HG02763 (cell line): ENCODE measurements at regions not wholly inside any gene's neighbourhood (a gene's known extent, or its start where the extent isn't known, plus 50 kb on each side); places are given as distances from the start of the nearest gene placed in this dataset.
"Not testable (repeated sequence)": the region's sequence is repeated elsewhere in the genome, so short reads cannot be mapped to it uniquely, and the experiment has no call there.

Source experiments
- ATAC-seq: cut with Tn5 transposase; IDR thresholded peaks from one replicate; pipeline ENCODE4 v1.9.1; 2021; ENCODE audit warnings: mild to moderate bottlenecking, moderate library complexity; ENCODE audit not compliant: unreplicated experiment

DNA sequence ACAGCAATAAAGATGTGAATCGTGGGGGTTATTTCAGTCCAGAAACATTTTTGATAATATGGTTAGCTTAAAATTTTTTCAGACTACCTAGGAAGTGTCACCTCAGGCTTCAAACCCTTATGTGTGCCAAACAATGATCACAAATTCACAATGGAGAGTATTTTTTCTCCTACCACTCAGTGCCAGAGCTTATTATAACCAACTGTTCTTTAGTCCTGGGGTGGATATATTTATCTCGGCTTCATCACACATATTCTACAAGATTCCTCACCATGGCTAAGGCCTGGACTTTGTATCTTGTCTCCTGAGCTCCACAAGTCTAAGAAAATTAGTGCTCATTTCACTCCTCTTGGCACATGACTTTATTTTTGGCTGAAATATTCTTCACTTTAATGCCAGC is 629.1 kb downstream of the RWDD3 start:
- ATAC-seq, result no peak

DNA sequence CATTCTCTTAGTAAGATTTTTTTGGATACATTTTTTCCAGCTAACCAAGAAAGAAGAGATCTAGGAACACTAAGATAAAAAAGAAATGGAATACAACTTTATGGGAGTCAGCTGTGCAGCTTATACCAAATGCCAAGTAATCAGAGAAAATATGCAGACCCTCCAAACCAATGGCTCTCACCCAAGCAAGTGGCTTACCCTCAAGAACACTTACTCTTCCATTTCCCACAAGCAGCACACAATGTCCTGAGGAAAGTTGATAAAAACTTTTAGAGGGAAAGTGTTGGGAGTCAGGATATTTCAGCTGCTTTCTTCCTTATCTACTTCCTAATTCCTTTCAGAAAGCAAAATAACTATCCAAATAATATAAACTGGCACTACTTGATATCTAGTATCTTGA is 631.8 kb downstream of the RWDD3 start:
- ATAC-seq, result no peak

DNA sequence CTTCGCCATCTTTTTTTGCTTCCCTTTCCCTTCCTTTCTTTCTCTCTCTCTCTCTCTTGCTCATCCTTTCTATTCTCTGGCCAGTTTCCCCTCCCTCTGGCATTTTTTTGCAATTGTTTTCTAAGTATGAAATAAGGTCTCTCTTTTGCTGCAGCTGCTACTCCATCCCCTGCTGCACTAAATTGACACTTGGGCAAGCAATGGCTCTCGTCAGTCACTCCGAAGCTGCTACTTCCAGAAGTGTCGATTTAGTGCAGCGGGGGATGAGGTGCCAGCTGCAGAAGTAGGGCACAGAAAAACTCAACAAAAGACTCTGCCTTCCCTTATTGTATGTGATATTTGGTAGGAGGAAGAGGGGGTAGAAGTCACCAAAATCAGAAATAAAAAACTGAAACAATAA is 642.3 kb downstream of the RWDD3 start:
- no peak for ATAC-seq

GRCh38 chr1:95879498-95880050 is 645.6 kb downstream of the RWDD3 start:
- no peak for ATAC-seq

DNA sequence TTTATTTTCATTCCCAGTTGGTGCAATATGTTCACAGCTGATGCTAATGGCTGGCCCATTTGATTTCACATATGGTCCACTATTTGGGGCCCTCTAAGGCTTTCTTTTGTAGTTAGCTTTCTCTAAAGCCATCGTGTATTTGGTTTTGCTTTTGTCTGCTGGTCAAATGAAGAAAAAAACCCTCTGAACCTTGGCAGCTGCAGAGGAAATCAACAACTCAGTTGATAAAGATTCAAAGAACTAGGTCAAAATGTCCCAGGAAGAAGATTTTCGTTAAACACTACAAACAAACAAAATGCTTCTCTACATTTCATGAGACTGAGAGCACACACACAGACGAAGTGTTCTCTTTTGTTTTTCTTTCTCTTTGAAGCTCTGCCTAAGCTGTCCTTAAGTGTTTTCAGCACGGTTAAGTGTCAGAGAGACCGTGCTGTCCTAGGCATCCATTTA is 655.0 kb downstream of the RWDD3 start:
- no peak for ATAC-seq

GRCh38 chr1:95889400-95889799 is 655.4 kb downstream of the RWDD3 start:
- ATAC-seq, result no peak

DNA sequence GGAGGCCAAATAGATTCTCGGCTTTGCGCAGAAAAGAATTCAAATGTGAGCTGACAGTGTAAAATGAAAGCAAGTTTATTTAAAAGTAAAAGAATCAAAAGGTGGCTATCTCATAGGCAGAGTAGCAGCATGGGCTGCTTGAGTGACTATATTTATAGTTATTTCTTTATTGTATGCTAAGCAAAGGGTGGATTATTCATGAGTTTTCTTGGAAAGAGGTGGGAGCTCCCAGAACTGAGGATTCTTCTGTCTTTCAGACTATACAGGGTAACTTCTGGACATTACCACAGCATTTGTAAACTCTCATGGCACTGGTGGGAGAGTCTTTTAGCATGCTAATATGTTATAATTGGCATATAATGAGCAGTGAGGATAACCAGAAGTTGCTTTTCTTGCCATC is 659.9 kb downstream of the RWDD3 start:
- no peak for ATAC-seq

- no peak for ATAC-seq
These were observed 669.0 kb downstream of the RWDD3 start for GRCh38 chr1:95903060-95903459.

DNA sequence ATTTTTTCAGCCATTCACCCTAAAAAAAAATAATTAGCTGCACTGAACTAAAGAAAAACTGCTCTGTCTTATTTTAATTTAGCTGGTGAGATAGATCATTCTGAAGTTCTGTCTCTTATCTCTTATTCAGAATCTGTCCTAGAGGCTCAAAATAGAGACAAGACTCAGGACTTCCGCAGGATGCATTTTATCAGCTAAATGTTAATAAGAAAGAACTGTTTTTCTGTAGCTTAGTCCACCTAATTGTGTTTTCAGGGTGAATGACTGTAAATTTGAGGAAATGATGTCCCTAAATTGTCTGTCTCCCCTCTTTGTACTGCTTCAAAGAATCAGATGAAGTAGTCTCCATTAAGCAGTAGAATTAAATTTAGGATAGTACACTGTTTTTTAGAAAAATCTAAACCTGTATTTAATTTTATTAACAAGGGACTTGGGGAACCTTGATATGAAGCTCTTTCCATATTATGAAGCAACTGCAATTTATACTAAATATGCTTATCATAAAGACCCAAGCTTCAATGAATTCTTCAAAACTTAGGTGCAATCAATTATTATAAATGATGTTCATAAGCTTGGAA is 671.9 kb downstream of the RWDD3 start:
- no peak for ATAC-seq

DNA sequence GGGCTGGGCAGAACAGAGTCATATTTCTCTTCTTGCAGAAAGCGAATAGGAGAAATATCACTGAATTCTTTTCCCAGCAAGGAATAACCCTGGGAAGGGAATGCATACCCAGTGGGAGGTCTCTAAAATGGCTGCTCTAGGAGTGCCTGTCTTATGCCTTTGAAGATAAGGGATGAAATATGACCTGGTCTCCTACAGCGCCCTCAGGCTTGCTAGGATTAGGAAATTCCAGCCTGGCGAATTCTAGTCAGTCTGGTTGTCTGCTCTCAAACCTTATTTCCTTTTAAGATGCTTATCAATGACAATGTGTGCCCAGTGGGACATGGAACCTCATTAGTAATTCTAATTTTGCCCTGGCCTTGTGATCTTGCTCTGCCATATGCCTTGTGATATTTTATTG is 677.7 kb downstream of the RWDD3 start:
- not testable (repeated sequence) for ATAC-seq

DNA sequence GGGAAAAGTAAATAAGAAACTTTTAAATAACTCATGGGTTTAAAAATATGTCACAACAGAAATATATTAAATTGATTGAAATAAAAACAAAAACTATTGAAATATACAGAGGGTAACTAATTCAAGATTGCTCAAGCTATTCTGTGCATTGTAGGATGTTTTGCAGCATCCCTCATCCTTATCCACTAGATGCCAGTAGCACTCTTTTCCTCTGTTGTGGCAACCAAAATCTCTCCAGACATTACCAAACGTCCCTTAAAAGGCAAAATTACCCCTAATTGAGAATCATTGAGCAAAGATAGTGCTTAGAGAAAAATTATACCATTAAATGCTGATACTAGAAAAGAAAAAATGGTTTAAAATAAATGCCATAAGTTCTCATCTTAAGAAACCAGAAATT is 682.6 kb downstream of the RWDD3 start:
- ATAC-seq, result no peak

DNA sequence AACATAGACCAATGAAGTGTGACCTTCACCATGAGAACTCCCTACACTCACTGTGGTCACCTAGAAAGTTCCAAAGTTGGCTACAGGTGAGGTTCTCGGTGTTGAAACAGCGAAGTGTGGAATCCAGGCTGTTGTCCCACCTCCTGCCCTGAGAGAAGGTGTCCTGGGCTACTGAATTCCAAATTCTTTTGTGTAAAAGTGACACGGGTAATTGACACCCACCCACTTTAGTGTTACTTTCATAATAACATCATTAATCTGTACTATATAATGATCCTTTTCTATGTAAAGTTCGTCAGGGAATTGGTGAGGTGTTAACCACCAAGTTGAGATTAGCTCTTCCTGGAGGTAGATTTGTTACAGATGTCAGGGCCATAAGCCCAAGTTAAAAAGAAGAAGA is 690.7 kb downstream of the RWDD3 start:
- ATAC-seq, result no peak

- ATAC-seq, result no peak
These were observed 692.3 kb downstream of the RWDD3 start for GRCh38 chr1:95926331-95926730.

DNA sequence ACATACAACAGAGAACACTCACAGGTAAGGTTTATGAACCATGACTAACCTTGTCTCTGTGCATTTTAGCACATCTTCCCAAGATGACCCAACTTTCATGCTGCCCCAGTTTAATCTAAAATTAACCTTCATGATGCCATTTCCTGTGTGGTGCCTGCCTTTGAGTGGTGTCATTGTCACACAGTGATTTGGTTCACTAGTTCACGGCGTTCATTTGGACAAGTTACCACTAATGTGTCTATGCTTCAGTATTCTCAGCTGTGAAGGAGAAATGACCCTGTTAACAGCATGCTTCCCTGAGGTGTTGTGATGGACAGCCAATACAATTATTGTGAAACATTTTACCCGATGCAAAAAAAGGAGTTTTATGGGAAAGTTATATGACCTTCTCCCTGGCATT is 693.1 kb downstream of the RWDD3 start:
- no peak for ATAC-seq

GRCh38 chr1:95935719-95936118 is 701.7 kb downstream of the RWDD3 start:
- ATAC-seq, result no peak

- no peak for ATAC-seq
These were observed 707.2 kb downstream of the RWDD3 start for GRCh38 chr1:95941121-95941798.

- no peak for ATAC-seq
These were observed 714.0 kb downstream of the RWDD3 start for GRCh38 chr1:95948023-95948422.

DNA sequence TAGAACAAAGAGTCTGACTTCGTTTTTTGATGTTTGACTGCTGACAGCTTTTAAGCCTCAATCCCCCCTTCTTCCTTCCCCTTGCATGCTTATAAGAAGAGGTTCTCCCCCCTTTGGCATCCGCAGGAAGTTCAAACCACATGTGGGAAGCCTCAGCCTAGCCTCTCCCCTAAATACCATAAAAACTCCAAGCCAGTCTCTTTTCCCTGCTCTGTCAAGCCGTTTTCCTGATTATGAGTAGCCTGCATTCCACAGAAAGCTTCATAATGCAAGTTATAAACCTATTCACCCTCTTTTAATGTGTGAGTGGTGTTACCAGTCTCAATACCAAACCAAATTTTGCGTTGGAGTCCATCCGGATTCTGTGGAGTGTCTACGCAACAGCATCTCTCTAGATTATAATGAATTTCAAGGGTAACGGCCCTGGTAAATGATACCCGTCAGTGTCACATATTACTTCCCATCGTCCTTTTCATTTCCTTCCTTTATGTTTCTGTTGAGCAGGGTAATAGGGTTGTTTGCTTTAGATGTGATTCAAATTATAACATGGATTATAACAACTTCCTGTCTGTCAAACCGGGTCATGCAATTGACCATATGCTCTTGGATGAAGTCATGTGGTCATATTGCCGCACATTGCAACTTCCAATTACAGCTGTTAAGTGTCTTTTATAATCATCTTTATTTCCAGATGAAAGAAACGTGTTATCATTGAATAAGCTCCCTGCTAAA is 717.5 kb downstream of the RWDD3 start:
- no peak for ATAC-seq

GRCh38 chr1:95953015-95953414 is 719.0 kb downstream of the RWDD3 start:
- ATAC-seq, result no peak

DNA sequence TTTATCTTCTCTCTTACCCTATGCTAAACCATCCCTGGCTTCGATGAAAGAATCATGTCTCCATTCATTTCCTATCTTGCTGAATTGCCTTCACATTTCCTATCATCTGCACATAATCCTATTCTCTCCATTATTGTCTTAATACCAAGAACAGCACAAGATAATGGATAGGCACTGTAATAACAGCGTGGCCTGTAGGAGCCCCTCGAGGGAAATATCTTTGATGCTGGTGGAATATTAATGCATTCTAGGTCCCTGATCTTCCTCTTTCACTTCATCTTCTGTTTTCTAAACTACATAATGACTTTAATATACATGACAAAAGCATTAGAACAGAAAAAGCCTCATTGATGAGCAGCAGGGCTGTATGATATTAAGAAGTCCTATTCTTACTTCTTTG is 720.6 kb downstream of the RWDD3 start:
- no peak for ATAC-seq

DNA sequence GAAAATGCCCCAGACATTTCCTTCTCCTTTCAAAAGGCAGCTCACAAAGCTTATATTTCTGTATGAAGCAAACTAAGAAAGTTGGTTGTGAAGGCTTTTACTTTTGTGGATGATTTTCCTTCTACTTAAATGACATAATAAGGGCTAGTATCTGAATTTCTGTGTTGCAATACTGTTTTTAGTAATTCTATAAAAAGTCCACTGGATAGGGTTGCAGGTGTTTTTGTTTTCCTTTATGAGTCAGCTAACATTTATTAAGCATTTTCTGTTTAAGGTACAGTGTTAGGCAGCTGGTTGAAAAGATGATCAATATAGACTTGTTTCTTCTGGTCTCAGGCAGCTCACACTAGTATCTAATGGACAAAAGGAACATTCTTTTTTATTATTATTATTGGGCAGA is 722.2 kb downstream of the RWDD3 start:
- no peak for ATAC-seq

DNA sequence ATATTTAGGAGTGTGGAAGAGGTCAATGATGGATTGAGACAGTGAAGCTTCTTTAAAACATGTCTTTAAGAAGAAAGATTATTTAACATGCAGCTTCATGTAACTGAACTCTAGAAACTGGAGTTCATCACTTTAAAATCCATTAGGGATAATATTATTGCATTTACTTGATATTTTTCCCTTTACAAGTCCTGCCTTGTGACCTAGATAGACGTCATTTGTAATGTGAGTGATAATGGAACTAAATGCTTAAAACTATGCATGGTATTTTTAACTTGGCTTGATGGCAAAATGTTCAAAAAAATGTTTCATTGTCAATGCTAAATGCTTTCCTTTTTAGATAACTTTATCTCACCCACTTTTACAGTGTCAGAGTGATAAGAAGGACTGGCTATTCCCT is 723.7 kb downstream of the RWDD3 start:
- no peak for ATAC-seq
